HG03103 (cell line): ENCODE measurements at regions not wholly inside any gene's neighbourhood (a gene's known extent, or its start where the extent isn't known, plus 50 kb on each side); places are given as distances from the start of the nearest gene placed in this dataset.

Experiments
- ATAC-seq: cut with Tn5 transposase; IDR thresholded peaks from one replicate; pipeline ENCODE4 v1.9.1; 2021; ENCODE audit warnings: low read depth; ENCODE audit not compliant: unreplicated experiment

DNA sequence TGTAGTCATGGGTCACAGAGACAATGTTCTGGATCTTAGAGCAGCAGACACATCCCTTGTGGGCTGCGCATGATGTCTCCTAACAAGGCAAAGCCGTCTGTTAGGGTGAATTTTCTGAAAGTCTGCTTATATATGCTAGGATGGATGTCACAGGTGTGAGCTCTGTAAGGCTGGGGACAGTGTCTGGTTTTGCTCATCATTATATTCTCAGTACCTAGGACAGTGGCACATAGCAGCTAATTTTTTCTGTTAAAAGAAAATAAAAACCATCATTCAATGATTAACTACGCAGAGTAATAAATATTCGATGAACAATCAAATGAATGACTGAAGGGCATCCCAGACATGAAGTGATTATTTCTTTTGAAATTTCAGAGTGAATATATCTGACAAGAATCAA is 52.9 kb upstream of the FAM169A start:
- no peak for ATAC-seq

DNA sequence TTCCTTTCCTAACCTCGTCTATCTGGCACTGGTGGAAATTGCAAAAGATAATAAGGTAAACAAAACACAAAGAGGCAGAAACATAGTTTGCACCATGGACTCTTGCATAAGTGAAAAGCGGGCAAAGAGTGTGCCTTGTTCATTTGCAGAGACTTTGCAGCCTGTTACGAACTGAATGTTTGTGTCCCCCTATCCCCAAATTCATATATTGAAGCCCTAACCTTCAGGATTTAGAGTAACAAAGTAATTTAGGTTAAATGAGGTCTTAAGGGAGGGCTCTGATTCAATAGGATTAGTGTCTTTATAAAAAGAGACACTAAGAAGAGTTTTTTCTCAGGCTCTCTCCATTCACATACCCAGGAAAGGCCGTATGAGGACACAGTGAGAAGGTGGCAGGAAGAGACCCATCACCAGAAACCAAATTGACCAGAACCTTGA is 52.1 kb upstream of the FAM169A start:
- ATAC-seq = no peak

DNA sequence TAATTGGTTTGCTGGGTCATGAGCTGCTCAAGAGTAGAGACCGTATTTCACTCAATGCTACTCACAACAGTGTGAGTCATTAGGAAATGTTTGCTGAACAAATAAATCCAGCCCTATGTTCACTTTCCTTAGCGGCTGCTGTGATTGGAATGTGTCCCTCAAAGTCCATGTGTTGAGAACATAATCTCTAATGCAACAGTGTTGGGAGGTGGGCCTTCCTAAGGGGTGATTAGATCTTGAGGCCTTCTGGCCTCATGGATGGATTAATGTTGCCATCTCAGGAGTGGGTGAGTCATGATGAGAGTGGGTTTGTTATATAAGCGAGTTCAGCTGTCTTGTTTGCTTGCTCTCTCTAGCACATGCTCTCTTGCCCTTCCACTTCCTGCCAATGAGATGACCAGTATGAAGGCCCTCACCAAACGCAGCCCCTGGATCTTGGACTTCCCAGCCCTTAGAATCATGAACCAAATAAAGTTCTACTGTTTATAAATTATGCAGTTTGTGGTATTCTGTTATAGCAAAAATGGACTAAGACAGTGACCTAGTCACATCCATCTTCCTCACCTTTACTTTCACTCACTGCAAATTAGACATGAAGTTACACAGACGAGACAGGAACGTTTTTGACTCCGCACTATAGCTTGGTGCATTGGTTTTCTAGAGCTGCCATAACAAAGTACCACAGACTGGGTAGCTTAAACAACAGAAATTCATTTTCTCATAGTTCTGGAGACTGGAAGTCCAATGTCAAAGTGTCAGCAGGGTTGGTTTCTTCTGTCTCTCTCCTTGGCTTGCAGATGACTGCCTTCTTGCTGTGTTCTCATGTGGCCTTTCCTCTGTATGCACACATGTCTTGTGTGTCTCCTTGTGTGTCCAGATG is 50.9 kb upstream of the FAM169A start:
- ATAC-seq = no peak
